DOHH2 (cell line): ENCODE measurements at regions not wholly inside any gene's neighbourhood (a gene's known extent, or its start where the extent isn't known, plus 50 kb on each side); places are given as distances from the start of the nearest gene placed in this dataset.

Experiments
- EZH2phosphoT487 ChIP-seq: fragments of 200-600 bp; sonication (generic); IDR thresholded peaks from 2 replicates; pipeline ENCODE4 v1.6.1; 2017; ENCODE audit warnings: borderline replicate concordance, mild to moderate bottlenecking, antibody characterized with exemption, low read length, moderate library complexity, mixed read lengths
- TF ChIP-seq, protein P1 (sequence below): fragments of 200-600 bp; sonication (generic); IDR thresholded peaks from one replicate; pipeline ENCODE4 v1.5.1; 2014; ENCODE audit warnings: antibody characterized with exemption, mild to moderate bottlenecking, low read depth, low read length; ENCODE audit not compliant: poor library complexity, severe bottlenecking

GRCh38 chr3:16686679-16687078 lies 81.5 kb upstream of the DAZL start:
- TF ChIP-seq, protein P1, sequence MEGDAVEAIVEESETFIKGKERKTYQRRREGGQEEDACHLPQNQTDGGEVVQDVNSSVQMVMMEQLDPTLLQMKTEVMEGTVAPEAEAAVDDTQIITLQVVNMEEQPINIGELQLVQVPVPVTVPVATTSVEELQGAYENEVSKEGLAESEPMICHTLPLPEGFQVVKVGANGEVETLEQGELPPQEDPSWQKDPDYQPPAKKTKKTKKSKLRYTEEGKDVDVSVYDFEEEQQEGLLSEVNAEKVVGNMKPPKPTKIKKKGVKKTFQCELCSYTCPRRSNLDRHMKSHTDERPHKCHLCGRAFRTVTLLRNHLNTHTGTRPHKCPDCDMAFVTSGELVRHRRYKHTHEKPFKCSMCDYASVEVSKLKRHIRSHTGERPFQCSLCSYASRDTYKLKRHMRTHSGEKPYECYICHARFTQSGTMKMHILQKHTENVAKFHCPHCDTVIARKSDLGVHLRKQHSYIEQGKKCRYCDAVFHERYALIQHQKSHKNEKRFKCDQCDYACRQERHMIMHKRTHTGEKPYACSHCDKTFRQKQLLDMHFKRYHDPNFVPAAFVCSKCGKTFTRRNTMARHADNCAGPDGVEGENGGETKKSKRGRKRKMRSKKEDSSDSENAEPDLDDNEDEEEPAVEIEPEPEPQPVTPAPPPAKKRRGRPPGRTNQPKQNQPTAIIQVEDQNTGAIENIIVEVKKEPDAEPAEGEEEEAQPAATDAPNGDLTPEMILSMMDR: no peak
- TF ChIP-seq EZH2phosphoT487: no peak
